HG02763 (cell line): ENCODE measurements at regions not wholly inside any gene's neighbourhood (a gene's known extent, or its start where the extent isn't known, plus 50 kb on each side); places are given as distances from the start of the nearest gene placed in this dataset.

Experiments used
- ATAC-seq: cut with Tn5 transposase; IDR thresholded peaks from one replicate; pipeline ENCODE4 v1.9.1; 2021; ENCODE audit warnings: mild to moderate bottlenecking, moderate library complexity; ENCODE audit not compliant: unreplicated experiment

DNA sequence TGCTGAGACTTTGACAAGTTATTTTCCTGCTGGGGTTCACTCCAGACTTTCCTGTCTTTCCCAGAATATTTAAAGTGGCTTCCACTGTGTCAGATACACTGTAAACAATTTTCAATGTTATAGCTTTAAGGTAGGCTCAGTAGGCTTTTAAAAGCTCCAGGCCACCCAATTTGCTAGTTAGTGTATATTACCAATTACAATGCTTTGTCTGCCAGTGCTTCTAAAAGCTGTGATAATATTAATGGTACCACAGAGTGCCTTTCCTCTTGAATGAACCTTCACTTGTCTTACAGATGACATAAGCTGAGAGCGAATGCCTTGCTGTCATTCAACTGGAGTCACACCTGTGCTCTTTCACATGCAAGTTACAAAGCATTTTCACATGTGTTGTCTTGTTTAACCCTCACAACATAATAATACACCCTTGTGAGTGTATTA lies 239.7 kb upstream of the HTR2A start:
- no peak for ATAC-seq

- no peak for ATAC-seq
Measured at GRCh38 chr13:47135800-47136503, 239.1 kb upstream of the HTR2A start.

GRCh38 chr13:47134939-47135489 lies 238.2 kb upstream of the HTR2A start:
- ATAC-seq, result no peak

- ATAC-seq, result no peak
Measured at GRCh38 chr13:47133011-47133445, 236.2 kb upstream of the HTR2A start.

DNA sequence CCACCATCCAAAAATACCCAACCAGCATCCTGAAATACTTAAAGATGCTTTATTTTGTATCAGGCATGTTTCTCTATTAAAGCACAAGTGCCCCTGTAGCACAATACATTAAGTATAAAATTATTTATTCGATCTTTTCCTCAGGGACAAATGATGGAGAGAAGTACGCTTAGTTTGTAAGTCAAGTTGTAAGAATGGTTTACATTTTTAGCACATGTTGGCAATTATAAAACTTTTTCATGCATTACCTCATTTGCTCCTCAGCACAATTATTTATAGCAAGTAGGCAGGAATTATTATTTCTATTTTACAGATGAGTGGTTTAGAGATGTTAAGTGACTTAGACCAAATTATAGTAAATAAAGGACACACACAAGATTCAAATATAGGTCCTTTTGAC lies 232.6 kb upstream of the HTR2A start:
- ATAC-seq, result no peak

GRCh38 chr13:47126432-47126831 lies 229.6 kb upstream of the HTR2A start:
- ATAC-seq, result no peak

DNA sequence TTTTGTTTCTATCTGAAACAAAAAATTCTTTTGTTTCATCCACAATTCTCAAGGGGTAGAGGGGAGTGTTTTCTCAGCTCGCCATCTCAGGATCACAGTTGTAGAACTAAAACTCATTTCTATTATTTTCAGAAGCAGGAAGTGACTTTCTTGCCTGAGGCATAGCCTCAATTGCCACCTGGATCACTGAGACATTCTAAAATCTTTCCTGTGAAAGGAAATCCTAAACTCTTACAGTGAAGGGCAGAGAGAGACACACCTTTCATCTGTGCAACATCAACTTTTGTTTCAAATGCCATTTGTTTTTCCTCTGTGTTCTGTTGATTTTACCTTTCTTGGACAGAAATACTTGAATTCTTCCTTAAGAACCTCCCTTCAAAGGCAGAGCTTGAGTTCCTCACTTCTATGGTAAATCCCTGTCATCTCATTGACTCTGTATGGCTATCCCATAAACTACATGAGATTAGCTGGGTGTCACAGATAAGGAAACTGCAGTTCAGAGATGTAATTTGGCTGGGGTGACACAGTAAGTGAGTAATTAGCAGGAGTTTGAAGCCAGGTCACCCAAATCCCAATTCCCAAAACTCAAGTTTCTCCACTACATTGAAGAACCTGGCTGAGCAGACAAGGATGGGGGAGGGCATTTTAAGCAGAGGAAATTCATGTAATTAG lies 224.4 kb upstream of the HTR2A start:
- no peak for ATAC-seq

- ATAC-seq, result no peak
Measured at GRCh38 chr13:47120282-47120681, 223.4 kb upstream of the HTR2A start.

DNA sequence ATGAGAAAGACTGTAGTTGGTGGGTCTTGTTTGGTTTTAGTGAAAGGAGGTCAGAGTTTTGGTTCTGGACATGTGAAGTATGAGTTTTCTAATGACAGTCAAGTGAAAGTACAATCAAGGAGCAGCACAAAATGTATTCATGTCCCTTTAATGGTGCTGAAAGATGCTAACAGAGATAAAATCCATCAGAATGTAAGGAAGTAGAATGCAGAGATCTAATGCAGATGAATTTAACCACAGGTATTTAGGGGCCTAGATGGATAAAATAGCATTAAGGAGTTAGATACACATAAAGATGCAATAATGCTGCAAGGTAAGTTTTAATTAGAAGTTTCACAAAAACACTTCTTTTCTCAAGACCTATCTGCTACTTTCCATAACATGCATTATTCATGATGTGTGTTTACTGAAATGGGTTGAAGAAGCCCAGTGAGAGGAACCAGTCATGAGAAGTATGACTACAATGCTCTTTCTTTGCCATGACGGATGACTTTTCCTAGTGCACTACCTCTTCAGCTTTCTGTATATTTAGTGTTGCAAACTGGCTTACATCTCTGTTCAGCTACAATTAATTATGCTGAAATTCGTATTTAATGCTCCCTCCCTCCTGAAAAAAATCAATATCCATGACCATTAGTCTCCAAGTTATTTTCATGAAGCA lies 222.9 kb upstream of the HTR2A start:
- ATAC-seq, result no peak

DNA sequence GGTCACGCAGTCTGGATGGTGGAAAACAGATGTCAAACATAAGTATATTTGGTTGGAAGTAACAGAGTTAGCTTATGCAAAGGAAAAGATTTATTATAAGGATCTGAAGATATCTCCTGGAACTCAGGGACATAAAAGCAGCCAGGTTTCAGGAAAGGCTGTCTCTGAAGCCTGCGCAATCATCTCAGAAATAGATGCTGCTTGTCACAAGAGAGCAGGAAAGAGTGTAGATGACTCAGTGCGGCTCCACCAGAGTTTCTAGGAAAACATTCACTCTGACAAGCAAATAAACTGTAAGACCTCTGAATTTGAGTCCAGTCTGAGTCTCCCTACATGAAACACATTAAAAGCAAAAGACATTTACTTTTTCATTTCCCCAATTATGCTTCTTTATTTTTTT lies 220.4 kb upstream of the HTR2A start:
- ATAC-seq, result no peak

DNA sequence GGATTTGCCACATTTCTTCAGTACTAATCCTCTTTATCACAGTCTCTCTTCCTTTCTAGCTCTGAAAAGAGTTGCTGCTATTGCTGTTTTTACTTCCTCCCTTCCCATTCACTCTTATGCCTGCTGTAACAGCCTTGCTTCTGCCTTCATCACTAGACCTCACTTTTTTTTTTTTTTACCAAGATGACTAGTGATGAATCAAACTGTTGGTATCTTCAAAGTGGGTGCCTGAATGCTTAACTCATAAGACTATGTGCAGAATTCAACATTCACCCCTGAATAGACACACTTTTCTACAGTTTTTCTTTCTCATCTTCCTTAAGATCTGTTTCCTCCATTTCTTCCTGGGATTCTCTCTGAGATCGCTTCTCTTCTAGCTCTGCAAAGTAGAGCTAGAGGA lies 217.2 kb upstream of the HTR2A start:
- ATAC-seq, result no peak

GRCh38 chr13:47112903-47113299 lies 216.0 kb upstream of the HTR2A start:
- no peak for ATAC-seq

DNA sequence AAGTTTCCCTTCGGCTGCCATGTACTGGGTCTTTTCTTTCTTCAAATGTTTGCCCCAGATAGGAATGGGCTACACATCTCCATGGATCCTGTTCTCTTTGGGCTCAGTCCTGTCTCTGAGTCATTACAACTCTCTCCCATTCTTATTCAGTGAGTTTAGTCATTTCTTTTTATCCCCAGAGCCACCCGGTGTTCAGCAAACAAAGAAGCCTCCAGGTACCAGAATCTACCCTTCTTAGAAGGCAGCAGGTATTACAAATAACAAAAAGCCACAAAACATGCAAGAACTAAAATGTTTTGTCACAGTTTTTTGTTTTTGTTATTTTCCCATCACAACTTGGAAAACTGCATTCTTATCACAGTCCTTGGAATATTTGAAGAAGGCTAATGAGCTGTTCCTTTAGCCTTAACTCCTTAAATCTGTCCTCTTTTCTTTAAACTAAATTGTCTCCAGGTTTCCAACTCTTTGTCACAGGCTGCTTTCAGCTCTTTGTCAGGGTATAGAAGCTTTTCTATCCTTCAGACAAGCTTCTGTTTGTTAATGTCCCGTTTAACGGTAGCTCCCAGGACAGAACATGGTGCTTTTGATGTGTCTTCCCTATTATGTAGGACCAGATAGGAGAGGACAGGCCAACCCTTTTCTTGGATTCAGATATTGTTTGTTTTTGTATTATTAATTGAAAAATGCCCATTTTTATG lies 215.5 kb upstream of the HTR2A start:
- ATAC-seq, result no peak

GRCh38 chr13:47111499-47111898 lies 214.6 kb upstream of the HTR2A start:
- ATAC-seq, result no peak

DNA sequence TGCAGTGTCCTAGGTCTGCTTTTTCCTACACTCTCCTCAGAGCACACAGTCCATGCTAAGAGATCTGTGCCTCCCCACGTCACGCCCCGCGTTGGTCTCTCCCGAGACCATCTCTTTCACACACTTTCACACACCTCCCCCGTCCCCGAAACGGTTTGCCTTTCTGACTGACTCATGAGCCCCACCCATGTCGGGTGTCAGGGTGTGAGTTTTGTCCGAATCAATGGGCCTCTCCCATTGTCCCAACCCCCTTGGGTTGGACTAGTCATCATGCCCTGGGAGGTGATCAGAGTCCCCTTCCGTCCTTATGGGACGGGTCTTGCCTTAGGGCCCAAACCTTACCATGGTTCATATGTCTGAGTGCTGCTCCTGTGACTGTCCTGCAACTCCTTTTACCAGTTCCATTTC lies 214.0 kb upstream of the HTR2A start:
- ATAC-seq, result no peak

DNA sequence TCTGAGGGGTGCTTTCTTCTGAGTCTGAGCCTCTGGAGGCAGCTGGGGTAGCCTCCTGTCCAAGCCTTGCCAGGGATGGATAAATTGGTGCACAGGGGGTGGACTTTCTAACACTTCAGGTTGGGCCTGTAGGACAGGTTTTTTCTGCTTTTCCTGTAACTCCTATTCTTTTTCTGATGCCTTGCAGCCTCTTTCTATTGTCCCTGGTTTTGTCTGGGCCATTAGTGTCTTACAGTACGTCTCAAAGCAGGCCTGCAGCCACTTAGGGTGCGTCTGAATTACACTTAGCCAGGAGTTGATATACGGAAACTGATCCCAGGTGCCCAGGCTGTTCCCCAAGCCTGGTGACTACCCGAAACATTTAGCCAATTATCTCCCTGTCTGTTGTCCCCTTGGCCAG lies 213.3 kb upstream of the HTR2A start:
- no peak for ATAC-seq

DNA sequence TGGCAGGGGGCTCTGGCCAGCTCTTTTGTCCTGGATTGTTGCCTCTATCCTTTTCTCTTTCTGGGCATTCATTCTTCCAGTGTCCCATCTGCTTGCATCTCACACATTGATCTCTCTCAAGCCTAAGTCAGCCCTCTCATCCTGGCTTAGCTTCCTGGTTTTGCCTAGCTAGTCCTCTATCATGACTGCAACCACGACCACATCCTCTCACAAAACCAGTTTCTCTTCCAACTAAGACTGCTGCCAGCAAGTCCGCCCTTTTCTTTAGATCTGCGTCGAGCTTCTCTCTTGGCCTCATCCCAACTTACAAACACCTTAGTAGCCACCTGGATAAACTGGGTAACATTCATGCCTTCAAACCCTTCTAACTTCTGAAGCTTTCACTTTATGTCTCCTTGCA lies 212.2 kb upstream of the HTR2A start:
- peak; percentile 77 for ATAC-seq

DNA sequence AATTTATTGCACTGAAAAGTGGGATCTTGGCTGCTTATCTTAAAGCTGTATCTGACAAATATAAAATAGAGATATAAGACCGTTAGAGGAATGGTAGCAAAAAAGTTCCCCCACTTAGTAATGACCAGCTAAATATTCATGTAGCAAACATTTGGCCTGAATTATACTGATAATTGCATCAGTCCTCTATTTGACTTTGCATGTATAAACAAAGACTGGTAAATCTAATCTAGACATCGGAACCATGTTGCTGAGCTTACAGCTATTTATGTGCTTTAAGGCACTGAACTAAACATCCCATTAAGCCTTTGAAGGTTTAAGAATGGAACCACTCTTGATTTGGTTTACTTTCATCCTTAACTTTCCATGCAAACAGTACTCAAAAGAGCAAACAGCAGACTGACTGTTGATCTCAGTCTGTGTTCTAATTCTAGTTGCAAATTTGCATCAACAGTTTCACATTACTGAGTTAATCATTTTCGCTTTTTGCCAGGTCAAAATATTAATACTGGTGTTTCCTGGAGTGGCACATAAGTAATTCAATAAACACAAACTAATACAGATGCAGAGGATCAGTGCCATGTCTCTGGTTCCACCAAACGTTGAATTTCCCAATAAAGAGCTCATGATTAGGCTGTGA lies 203.5 kb upstream of the HTR2A start:
- peak; percentile 90 for ATAC-seq

GRCh38 chr13:47094734-47095434 lies 198.0 kb upstream of the HTR2A start:
- peak; percentile 96 for ATAC-seq

DNA sequence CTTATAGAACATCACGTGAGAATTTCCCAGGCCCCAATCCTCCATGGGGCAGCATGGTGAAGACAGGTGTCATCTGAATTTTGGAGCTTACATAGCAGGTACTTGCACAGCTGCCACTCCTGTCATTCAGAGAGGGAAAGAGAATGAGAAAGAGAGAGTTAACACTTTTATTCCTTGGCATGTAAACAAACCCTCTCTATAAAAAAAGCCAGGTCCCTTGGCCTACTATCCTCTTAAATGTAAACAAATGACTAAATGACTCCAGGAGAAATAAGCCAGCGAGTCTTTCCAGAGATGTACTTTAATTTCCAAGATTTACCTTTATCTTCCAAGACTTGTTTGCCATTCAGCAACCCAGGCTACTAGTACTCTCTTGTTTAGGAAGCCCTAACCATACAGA lies 195.3 kb upstream of the HTR2A start:
- ATAC-seq, result no peak
